Osteoblast (primary cell): ENCODE measurements at regions not wholly inside any gene's neighbourhood (a gene's known extent, or its start where the extent isn't known, plus 50 kb on each side); places are given as distances from the start of the nearest gene placed in this dataset.

Experiments used
- DNase-seq: peaks from one replicate; pipeline ENCODE4 v3.0.0; 2011; ENCODE audit warnings: low spot score, mixed read lengths; ENCODE audit not compliant: insufficient read length; ENCODE audit errors: missing footprints
- H2AFZ ChIP-seq: 2 replicates; pipeline ENCODE4 v1.6.0; 2011; ENCODE audit warnings: mild to moderate bottlenecking, low read length
- H3K27ac ChIP-seq: 2 replicates; pipeline ENCODE4 v1.5.1; 2011; ENCODE audit warnings: mild to moderate bottlenecking, low read depth, low read length, moderate library complexity
- H3K27me3 ChIP-seq: 2 replicates; pipeline ENCODE4 v1.6.0; 2012; ENCODE audit warnings: mild to moderate bottlenecking, control low read depth, inconsistent platforms, low read length, moderate library complexity; ENCODE audit not compliant: insufficient read depth
- H3K36me3 ChIP-seq: 2 replicates; pipeline ENCODE4 v1.5.1; 2011; ENCODE audit warnings: mild to moderate bottlenecking, low read length, control low read depth, moderate library complexity; ENCODE audit not compliant: insufficient read depth
- H3K4me1 ChIP-seq: 2 replicates; pipeline ENCODE4 v1.5.1; 2011; ENCODE audit warnings: mild to moderate bottlenecking, low read length, control low read depth, moderate library complexity; ENCODE audit not compliant: insufficient read depth
- H3K4me2 ChIP-seq: 2 replicates; pipeline ENCODE4 v1.6.0; 2011; ENCODE audit warnings: mild to moderate bottlenecking, low read length; ENCODE audit not compliant: insufficient read depth
- H3K4me3 ChIP-seq: fragments of 200-600 bp; sonication (generic); 3 replicates; pipeline ENCODE4 v1.5.1; 2012; ENCODE audit warnings: mild to moderate bottlenecking, low read length, inconsistent platforms; ENCODE audit not compliant: insufficient read depth
- H3K79me2 ChIP-seq: 2 replicates; pipeline ENCODE4 v1.6.0; 2012; ENCODE audit warnings: mild to moderate bottlenecking, low read length, control low read depth, inconsistent platforms; ENCODE audit not compliant: insufficient read depth
- H3K9me3 ChIP-seq: 2 replicates; pipeline ENCODE4 v1.5.1; 2011; ENCODE audit warnings: low read depth, low read length, control low read depth
- H4K20me1 ChIP-seq: 2 replicates; pipeline ENCODE4 v1.6.0; 2012; ENCODE audit warnings: mild to moderate bottlenecking, low read length, control low read depth; ENCODE audit not compliant: insufficient read depth
- TF ChIP-seq, protein P1 (sequence below): IDR thresholded peaks from 2 replicates; pipeline ENCODE4 v1.5.1; 2011; ENCODE audit warnings: mild to moderate bottlenecking, low read depth, low read length, moderate library complexity; ENCODE audit errors: extremely low read depth

GRCh38 chr4:133474501-133474900 is 325.4 kb downstream of the PCDH10 start:
- Histone ChIP-seq H3K4me1 (no peaks in the 10 kb centered on the region), H2AFZ (no peak overlapping the region), H3K4me3 (no peak overlapping the region), H3K79me2 (no peaks in the 10 kb centered on the region), H3K36me3 (no peaks in the 10 kb centered on the region), H3K27me3 (no peaks in the 10 kb centered on the region), H4K20me1 (no peaks in the 10 kb centered on the region), H3K27ac (no peak overlapping the region), H3K4me2 (no peak overlapping the region), H3K9me3 (no peaks in the 10 kb centered on the region)
- no peak for DNase-seq
- TF ChIP-seq, protein P1, sequence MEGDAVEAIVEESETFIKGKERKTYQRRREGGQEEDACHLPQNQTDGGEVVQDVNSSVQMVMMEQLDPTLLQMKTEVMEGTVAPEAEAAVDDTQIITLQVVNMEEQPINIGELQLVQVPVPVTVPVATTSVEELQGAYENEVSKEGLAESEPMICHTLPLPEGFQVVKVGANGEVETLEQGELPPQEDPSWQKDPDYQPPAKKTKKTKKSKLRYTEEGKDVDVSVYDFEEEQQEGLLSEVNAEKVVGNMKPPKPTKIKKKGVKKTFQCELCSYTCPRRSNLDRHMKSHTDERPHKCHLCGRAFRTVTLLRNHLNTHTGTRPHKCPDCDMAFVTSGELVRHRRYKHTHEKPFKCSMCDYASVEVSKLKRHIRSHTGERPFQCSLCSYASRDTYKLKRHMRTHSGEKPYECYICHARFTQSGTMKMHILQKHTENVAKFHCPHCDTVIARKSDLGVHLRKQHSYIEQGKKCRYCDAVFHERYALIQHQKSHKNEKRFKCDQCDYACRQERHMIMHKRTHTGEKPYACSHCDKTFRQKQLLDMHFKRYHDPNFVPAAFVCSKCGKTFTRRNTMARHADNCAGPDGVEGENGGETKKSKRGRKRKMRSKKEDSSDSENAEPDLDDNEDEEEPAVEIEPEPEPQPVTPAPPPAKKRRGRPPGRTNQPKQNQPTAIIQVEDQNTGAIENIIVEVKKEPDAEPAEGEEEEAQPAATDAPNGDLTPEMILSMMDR, result no peak

- Histone ChIP-seq H2AFZ (no peak overlapping the region), H3K27me3 (no peaks in the 10 kb centered on the region), H4K20me1 (no peaks in the 10 kb centered on the region), H3K9me3 (no peaks in the 10 kb centered on the region), H3K4me3 (no peak overlapping the region), H3K4me1 (no peaks in the 10 kb centered on the region), H3K27ac (no peak overlapping the region), H3K36me3 (no peaks in the 10 kb centered on the region), H3K4me2 (no peak overlapping the region), H3K79me2 (no peaks in the 10 kb centered on the region)
- no peak for DNase-seq
- TF ChIP-seq, protein P1, result no peak
Observed at GRCh38 chr4:133472244-133472643, 323.1 kb downstream of the PCDH10 start.

DNA sequence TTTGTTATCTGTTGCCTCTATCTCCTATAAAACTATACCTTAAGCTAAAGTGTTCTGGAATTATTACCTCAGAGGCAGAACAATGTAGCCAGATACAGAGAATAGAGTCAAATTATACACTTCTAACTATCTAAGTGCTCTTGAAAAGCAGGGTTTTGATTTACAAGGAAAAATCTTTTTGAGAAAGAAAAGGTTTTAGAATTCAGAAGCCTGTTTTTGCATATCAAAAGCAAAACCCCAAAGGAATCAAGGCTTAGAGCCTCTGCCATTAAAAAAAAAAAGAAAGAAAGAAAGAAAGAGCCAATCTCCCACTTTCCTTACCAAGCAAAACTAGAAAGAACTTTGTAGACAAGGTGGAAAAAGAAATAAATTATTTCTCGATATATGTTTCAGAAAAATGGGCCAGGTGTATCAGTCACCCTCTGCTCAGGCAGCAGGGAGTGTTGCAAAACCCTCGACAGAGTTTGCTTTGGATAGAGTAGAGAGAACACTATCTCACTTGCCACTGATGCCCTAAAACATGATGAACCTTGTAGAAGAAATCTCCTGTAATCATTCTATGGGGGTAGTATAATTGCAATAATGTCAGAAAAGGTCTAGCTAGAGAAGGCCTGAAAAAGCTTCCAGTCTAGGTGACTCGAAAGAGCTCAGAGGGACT is 318.3 kb downstream of the PCDH10 start:
- Histone ChIP-seq H3K4me3 (no peak overlapping the region), H3K36me3 (no peaks in the 10 kb centered on the region), H3K9me3 (no peaks in the 10 kb centered on the region), H3K27me3 (no peaks in the 10 kb centered on the region), H3K79me2 (no peaks in the 10 kb centered on the region), H4K20me1 (no peaks in the 10 kb centered on the region), H3K4me2 (no peak overlapping the region), H2AFZ (no peak overlapping the region), H3K4me1 (no peaks in the 10 kb centered on the region), H3K27ac (no peak overlapping the region)
- TF ChIP-seq, protein P1, result no peak
- DNase-seq, result no peak

DNA sequence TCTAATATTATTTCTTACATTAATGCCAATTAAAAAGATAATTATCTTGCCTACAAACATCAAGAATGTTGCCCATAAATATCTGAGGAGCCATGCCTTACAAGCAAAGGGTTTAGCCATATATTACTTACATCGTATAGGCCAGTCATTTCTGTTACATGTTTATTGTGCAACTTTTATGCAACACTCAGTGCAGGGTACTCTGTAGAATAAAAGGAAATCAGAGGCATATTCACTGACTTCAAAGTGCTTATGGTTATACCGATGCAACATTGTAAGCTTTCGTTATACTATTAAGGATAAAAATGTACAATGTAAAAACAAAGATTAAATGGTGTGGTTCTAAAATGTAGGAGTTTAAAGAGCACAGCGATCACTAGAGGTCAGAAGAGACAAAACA is 315.9 kb downstream of the PCDH10 start:
- Histone ChIP-seq H3K4me2 (no peak overlapping the region), H3K9me3 (no peaks in the 10 kb centered on the region), H3K4me1 (no peaks in the 10 kb centered on the region), H3K27me3 (no peaks in the 10 kb centered on the region), H3K4me3 (no peak overlapping the region), H3K79me2 (no peaks in the 10 kb centered on the region), H3K36me3 (no peaks in the 10 kb centered on the region), H2AFZ (no peak overlapping the region), H4K20me1 (no peaks in the 10 kb centered on the region), H3K27ac (no peak overlapping the region)
- TF ChIP-seq, protein P1, result no peak
- DNase-seq, result no peak
